Activated naive CD4-positive, alpha-beta T cell treated with anti-CD3 and anti-CD28 coated beads, Interleukin-2, amount 50 U/mL, for 24 hours (primary cell): ENCODE measurements at regions not wholly inside any gene's neighbourhood (a gene's known extent, or its start where the extent isn't known, plus 50 kb on each side); places are given as distances from the start of the nearest gene placed in this dataset.
A peak's percentile ranks its signal among the peaks of the same experiment; 100 is the strongest.

Experiments
- H3K27ac Mint-ChIP-seq: one replicate; pipeline ENCODE4 v1.8.0; 2021; ENCODE audit warnings: mild to moderate bottlenecking, mixed read lengths
- H3K27me3 Mint-ChIP-seq: one replicate; pipeline ENCODE4 v1.8.0; 2021; ENCODE audit warnings: mixed read lengths
- H3K36me3 Mint-ChIP-seq: one replicate; pipeline ENCODE4 v1.8.0; 2021; ENCODE audit warnings: mixed read lengths
- H3K4me1 Mint-ChIP-seq: one replicate; pipeline ENCODE4 v1.8.0; 2021; ENCODE audit warnings: mixed read lengths
- H3K4me3 Mint-ChIP-seq: one replicate; pipeline ENCODE4 v1.8.0; 2021; ENCODE audit warnings: mild to moderate bottlenecking, mixed read lengths
- H3K9me3 Mint-ChIP-seq: one replicate; pipeline ENCODE4 v1.8.0; 2021; ENCODE audit warnings: mixed read lengths

GRCh38 chr6:30396833-30397479, 52.0 kb downstream of the RPP21 start:
- H3K36me3 Mint-ChIP-seq = no peaks in the 10 kb centered on the region
- peaks cover 5% of the 10 kb centered on the region for H3K27me3 Mint-ChIP-seq
- no peak overlapping the region for H3K27ac Mint-ChIP-seq
- no peak overlapping the region for H3K4me3 Mint-ChIP-seq
- no peaks in the 10 kb centered on the region for H3K9me3 Mint-ChIP-seq
- H3K4me1 Mint-ChIP-seq = no peaks in the 10 kb centered on the region

- Mint-ChIP-seq H3K4me1 (no peaks in the 10 kb centered on the region), H3K9me3 (no peaks in the 10 kb centered on the region), H3K27ac (no peak overlapping the region), H3K36me3 (no peaks in the 10 kb centered on the region), H3K27me3 (peaks cover 5% of the 10 kb centered on the region), H3K4me3 (no peak overlapping the region)
Measured at GRCh38 chr6:30397697-30398096, 52.7 kb downstream of the RPP21 start.

- no peak overlapping the region for H3K4me3 Mint-ChIP-seq
- H3K27ac Mint-ChIP-seq = no peak overlapping the region
- peaks cover 6% of the 10 kb centered on the region for H3K27me3 Mint-ChIP-seq
- no peaks in the 10 kb centered on the region for H3K9me3 Mint-ChIP-seq
- no peaks in the 10 kb centered on the region for H3K4me1 Mint-ChIP-seq
- H3K36me3 Mint-ChIP-seq = no peaks in the 10 kb centered on the region
Measured at GRCh38 chr6:30399390-30400058, 54.6 kb downstream of the RPP21 start.

- no peaks in the 10 kb centered on the region for H3K36me3 Mint-ChIP-seq
- H3K4me3 Mint-ChIP-seq = no peak overlapping the region
- no peak overlapping the region for H3K27ac Mint-ChIP-seq
- no peaks in the 10 kb centered on the region for H3K9me3 Mint-ChIP-seq
- peaks cover 10% of the 10 kb centered on the region for H3K4me1 Mint-ChIP-seq
- H3K27me3 Mint-ChIP-seq = peaks cover 10% of the 10 kb centered on the region
Measured at GRCh38 chr6:30405934-30406333, 61.0 kb downstream of the RPP21 start.

GRCh38 chr6:30409184-30409583, 64.2 kb downstream of the RPP21 start:
- peaks cover 32% of the 10 kb centered on the region for H3K27me3 Mint-ChIP-seq
- no peak overlapping the region for H3K4me3 Mint-ChIP-seq
- H3K4me1 Mint-ChIP-seq = peaks cover 17% of the 10 kb centered on the region
- H3K36me3 Mint-ChIP-seq = no peaks in the 10 kb centered on the region
- no peak overlapping the region for H3K27ac Mint-ChIP-seq
- no peaks in the 10 kb centered on the region for H3K9me3 Mint-ChIP-seq

GRCh38 chr6:30411515-30412207, 66.7 kb downstream of the RPP21 start:
- Mint-ChIP-seq H3K4me1 (peaks cover 8% of the 10 kb centered on the region), H3K36me3 (no peaks in the 10 kb centered on the region), H3K9me3 (no peaks in the 10 kb centered on the region), H3K27ac (peak overlapping the region; percentile 53), H3K4me3 (peak overlapping the region; percentile 61), H3K27me3 (peaks cover 34% of the 10 kb centered on the region)

- Mint-ChIP-seq H3K4me3 (no peak overlapping the region), H3K4me1 (no peaks in the 10 kb centered on the region), H3K9me3 (no peaks in the 10 kb centered on the region), H3K27me3 (peaks cover 20% of the 10 kb centered on the region), H3K36me3 (no peaks in the 10 kb centered on the region), H3K27ac (no peak overlapping the region)
Measured at GRCh38 chr6:30418448-30418847, 70.9 kb upstream of the HLA-E start.

GRCh38 chr6:30424549-30424948, 64.8 kb upstream of the HLA-E start:
- Mint-ChIP-seq H3K4me1 (no peaks in the 10 kb centered on the region), H3K4me3 (no peak overlapping the region), H3K27me3 (peaks cover 60% of the 10 kb centered on the region), H3K27ac (no peak overlapping the region), H3K36me3 (peaks cover 2% of the 10 kb centered on the region), H3K9me3 (no peaks in the 10 kb centered on the region)
